ENCODE measurements at regions not wholly inside any gene's neighbourhood (a gene's known extent, or its start where the extent isn't known, plus 50 kb on each side); places are given as distances from the start of the nearest gene placed in this dataset.
"Not testable (repeated sequence)": the region's sequence is repeated elsewhere in the genome, so short reads cannot be mapped to it uniquely, and the experiment has no call there.

DNA sequence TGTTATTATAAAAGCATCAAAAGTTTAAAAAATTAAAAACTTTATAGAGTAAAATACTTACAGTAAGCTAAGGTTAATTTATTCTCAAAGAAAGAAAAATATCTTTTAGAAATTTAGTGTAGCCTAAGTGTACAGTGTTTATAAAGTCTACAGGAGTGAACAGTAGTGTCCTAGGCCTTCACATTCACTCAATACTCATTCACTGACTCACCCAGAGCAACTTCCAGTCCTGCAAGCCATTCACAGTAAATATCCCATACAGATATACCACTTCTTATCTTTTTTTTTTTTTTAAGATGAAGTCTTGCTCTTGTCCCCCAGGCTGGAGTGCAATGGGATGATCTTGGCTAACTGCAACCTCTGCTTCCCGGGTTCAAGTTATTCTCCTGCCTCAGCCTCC is 73.1 kb upstream of the FST start:
- H3K4me3 ChIP-seq (ENCODE audit: low read depth, low read length, poor library complexity, severe bottlenecking), result no peak overlapping the region
- H3K27me3 ChIP-seq (ENCODE audit: insufficient read depth, low read length), result no peaks in the 10 kb centered on the region
- no peaks in the 10 kb centered on the region for H3F3A ChIP-seq (ENCODE audit: insufficient read depth, low read length)
- no peaks in the 10 kb centered on the region for H3K9me2 ChIP-seq (ENCODE audit: low read depth, low read length)
- H2AFZ ChIP-seq (ENCODE audit: low read length), result no peak overlapping the region
- H3K27ac ChIP-seq (ENCODE audit: low read depth, low read length, poor library complexity, severe bottlenecking), result no peak overlapping the region
- no peaks in the 10 kb centered on the region for H3K9me3 ChIP-seq (ENCODE audit: low read length)
- no peaks in the 10 kb centered on the region for H3K36me3 ChIP-seq (ENCODE audit: insufficient read depth, low read length)
- H3K9ac ChIP-seq (ENCODE audit: low read length), result no peak overlapping the region
- no peaks in the 10 kb centered on the region for H4K20me1 ChIP-seq (ENCODE audit: insufficient read depth, low read length)
- no peaks in the 10 kb centered on the region for H3K4me1 ChIP-seq (ENCODE audit: insufficient read depth, low read length, severe bottlenecking)
- no peak for TF ChIP-seq EZH2 (IDR thresholded peaks at IDR 0.05; ENCODE audit: borderline replicate concordance, low read length)
- TF ChIP-seq, protein P1, sequence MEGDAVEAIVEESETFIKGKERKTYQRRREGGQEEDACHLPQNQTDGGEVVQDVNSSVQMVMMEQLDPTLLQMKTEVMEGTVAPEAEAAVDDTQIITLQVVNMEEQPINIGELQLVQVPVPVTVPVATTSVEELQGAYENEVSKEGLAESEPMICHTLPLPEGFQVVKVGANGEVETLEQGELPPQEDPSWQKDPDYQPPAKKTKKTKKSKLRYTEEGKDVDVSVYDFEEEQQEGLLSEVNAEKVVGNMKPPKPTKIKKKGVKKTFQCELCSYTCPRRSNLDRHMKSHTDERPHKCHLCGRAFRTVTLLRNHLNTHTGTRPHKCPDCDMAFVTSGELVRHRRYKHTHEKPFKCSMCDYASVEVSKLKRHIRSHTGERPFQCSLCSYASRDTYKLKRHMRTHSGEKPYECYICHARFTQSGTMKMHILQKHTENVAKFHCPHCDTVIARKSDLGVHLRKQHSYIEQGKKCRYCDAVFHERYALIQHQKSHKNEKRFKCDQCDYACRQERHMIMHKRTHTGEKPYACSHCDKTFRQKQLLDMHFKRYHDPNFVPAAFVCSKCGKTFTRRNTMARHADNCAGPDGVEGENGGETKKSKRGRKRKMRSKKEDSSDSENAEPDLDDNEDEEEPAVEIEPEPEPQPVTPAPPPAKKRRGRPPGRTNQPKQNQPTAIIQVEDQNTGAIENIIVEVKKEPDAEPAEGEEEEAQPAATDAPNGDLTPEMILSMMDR (IDR thresholded peaks at IDR 0.05; ENCODE audit: low read length), result no peak
- no peaks in the 10 kb centered on the region for H3K79me2 ChIP-seq (ENCODE audit: insufficient read depth, low read length)
- no peak overlapping the region for H3K4me2 ChIP-seq (ENCODE audit: low read length)

DNA sequence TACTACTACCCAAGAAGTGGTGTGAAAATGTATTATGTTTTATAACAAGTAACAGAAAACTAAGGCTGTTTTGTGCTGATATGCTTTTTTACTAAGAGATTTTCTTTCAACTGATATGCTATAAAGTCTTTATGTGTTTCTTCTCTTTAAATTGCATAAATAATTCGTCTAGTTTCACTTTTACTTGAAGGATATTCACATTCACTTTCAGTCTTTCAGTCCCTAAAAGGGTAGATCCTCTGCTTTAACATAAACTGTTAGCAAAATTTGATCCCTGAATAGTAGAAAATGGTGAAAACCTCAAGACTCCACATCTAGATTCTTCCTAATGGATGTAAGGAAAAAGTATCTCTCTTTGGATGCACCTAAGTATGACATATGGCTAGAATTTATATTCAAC is 69.0 kb upstream of the FST start:
- no peaks in the 10 kb centered on the region for H3K4me1 ChIP-seq (ENCODE audit: insufficient read depth, low read length, severe bottlenecking)
- no peaks in the 10 kb centered on the region for H4K20me1 ChIP-seq (ENCODE audit: insufficient read depth, low read length)
- H2AFZ ChIP-seq (ENCODE audit: low read length), result no peak overlapping the region
- H3K27ac ChIP-seq (ENCODE audit: low read depth, low read length, poor library complexity, severe bottlenecking), result no peak overlapping the region
- no peak overlapping the region for H3K4me3 ChIP-seq (ENCODE audit: low read depth, low read length, poor library complexity, severe bottlenecking)
- H3K9ac ChIP-seq (ENCODE audit: low read length), result no peak overlapping the region
- no peaks in the 10 kb centered on the region for H3F3A ChIP-seq (ENCODE audit: insufficient read depth, low read length)
- no peak overlapping the region for H3K4me2 ChIP-seq (ENCODE audit: low read length)
- TF ChIP-seq, protein P1 (IDR thresholded peaks at IDR 0.05; ENCODE audit: low read length), result no peak
- no peak for TF ChIP-seq EZH2 (IDR thresholded peaks at IDR 0.05; ENCODE audit: borderline replicate concordance, low read length)
- no peaks in the 10 kb centered on the region for H3K27me3 ChIP-seq (ENCODE audit: insufficient read depth, low read length)
- H3K79me2 ChIP-seq (ENCODE audit: insufficient read depth, low read length), result no peaks in the 10 kb centered on the region
- no peaks in the 10 kb centered on the region for H3K9me2 ChIP-seq (ENCODE audit: low read depth, low read length)
- no peaks in the 10 kb centered on the region; the same call in 1 of the 2 replicates for H3K36me3 ChIP-seq (ENCODE audit: insufficient read depth, low read length)
- H3K9me3 ChIP-seq (ENCODE audit: low read length), result no peaks in the 10 kb centered on the region

DNA sequence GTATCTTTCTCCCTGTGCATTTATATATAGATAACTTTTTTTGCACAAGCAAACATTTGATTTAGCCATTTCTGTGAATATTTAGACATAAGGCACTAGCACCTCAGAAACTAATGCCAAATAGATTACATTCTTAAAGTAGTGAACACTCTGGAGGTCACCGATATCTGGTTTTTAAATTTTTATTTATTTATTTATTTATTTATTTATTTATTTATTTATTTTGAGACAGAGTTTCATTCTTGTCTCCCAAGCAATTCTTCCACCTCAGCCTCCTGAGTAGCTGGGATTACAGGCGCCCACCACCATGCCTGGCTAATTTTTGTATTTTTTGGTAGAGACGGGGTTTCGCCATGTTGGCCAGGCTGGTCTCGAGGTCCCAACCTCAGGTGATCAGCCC is 67.9 kb upstream of the FST start:
- not testable (repeated sequence) for H3K9me3 ChIP-seq (ENCODE audit: low read length); H3K79me2 ChIP-seq (ENCODE audit: insufficient read depth, low read length); H3K36me3 ChIP-seq (ENCODE audit: insufficient read depth, low read length); H3K27ac ChIP-seq (ENCODE audit: low read depth, low read length, poor library complexity, severe bottlenecking); H3K4me2 ChIP-seq (ENCODE audit: low read length); H3K9me2 ChIP-seq (ENCODE audit: low read depth, low read length); H3K4me1 ChIP-seq (ENCODE audit: insufficient read depth, low read length, severe bottlenecking); H4K20me1 ChIP-seq (ENCODE audit: insufficient read depth, low read length); H3K9ac ChIP-seq (ENCODE audit: low read length); H3F3A ChIP-seq (ENCODE audit: insufficient read depth, low read length); H3K4me3 ChIP-seq (ENCODE audit: low read depth, low read length, poor library complexity, severe bottlenecking); H2AFZ ChIP-seq (ENCODE audit: low read length); H3K27me3 ChIP-seq (ENCODE audit: insufficient read depth, low read length)

DNA sequence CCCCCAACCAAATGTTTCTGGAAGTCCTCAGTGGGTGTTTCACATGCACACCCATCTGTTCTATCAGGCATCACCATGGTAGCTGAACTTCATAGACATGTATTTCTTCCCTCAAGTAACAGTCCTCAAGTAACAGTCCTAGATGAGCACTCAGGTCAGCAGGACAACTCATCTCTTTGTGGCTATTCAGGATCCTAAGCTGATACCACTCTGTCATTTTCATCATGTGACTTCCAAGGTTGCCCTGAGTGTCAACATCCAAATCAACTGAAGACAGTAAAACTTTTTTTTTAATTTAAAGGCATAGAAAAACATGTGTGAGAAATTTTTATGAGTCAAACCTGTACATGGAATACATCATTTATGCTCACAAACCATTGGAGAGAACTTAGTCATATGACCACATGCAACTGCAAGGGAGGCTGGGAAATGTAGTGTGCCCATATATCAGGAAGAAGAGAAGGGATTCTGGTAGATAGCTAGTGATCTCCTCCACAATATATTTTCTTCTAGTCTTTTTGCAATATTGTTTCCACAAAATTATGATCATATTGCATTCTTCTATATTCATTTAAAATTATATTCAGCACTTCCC is 64.2 kb upstream of the FST start:
- Histone ChIP-seq H3K4me2 (ENCODE audit: low read length) (no peak overlapping the region), H3K4me3 (ENCODE audit: low read depth, low read length, poor library complexity, severe bottlenecking) (no peak overlapping the region), H3K27ac (ENCODE audit: low read depth, low read length, poor library complexity, severe bottlenecking) (no peak overlapping the region), H3F3A (ENCODE audit: insufficient read depth, low read length) (no peaks in the 10 kb centered on the region), H3K79me2 (ENCODE audit: insufficient read depth, low read length) (no peaks in the 10 kb centered on the region), H3K9ac (ENCODE audit: low read length) (no peak overlapping the region), H4K20me1 (ENCODE audit: insufficient read depth, low read length) (no peaks in the 10 kb centered on the region), H3K9me3 (ENCODE audit: low read length) (no peaks in the 10 kb centered on the region), H3K27me3 (ENCODE audit: insufficient read depth, low read length) (no peaks in the 10 kb centered on the region), H3K4me1 (ENCODE audit: insufficient read depth, low read length, severe bottlenecking) (no peaks in the 10 kb centered on the region), H3K9me2 (ENCODE audit: low read depth, low read length) (no peaks in the 10 kb centered on the region), H2AFZ (ENCODE audit: low read length) (no peak overlapping the region; the same call in 1 of the 2 replicates), H3K36me3 (ENCODE audit: insufficient read depth, low read length) (no peaks in the 10 kb centered on the region; the same call in 1 of the 2 replicates)
- TF ChIP-seq, protein P1 (IDR thresholded peaks at IDR 0.05; ENCODE audit: low read length), result no peak
- no peak for TF ChIP-seq EZH2 (IDR thresholded peaks at IDR 0.05; ENCODE audit: borderline replicate concordance, low read length)
